ENCODE measurements at regions not wholly inside any gene's neighbourhood (a gene's known extent, or its start where the extent isn't known, plus 50 kb on each side); places are given as distances from the start of the nearest gene placed in this dataset.

DNA sequence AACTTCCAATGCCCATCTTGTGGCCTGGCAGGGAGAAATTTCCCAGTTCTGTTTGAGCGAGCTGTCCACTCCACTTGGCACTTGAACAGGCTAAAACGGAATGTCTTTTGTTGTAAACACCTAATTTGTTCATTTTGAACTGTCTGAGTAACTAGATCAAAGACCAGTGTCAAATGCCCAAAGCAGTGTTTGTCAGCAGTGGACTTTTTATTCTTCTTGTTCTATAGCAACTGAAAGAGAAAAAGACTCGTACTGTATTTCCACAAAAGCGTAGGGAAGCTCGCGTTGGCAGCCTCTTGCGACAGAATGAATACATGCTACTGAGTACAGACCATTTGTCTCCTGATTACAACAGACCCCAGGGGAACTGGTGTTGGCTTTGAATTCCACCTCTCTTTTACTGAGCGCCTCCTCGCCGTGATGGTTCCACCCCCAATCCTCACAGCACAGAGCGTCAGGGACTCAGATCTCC is 601.8 kb upstream of the ZNF608 start:
- no peak for TF ChIP-seq POLR2A (IDR thresholded peaks at IDR 0.05; ENCODE audit: low read length)
- TF ChIP-seq KDM5A (IDR thresholded peaks at IDR 0.05), result no peak
- TF ChIP-seq HDAC2 (IDR thresholded peaks at IDR 0.05), result no peak
